22Rv1 (cell line): ENCODE measurements at regions not wholly inside any gene's neighbourhood (a gene's known extent, or its start where the extent isn't known, plus 50 kb on each side); places are given as distances from the start of the nearest gene placed in this dataset.
"Not testable (repeated sequence)": the region's sequence is repeated elsewhere in the genome, so short reads cannot be mapped to it uniquely, and the experiment has no call there.

Source experiments
- CTCF ChIP-seq: fragments of 450-650 bp; IDR thresholded peaks from 2 replicates; pipeline ENCODE4 v1.5.1; 2017; ENCODE audit warnings: mild to moderate bottlenecking
- ZFX ChIP-seq: fragments of 450-650 bp; IDR thresholded peaks from 2 replicates; pipeline ENCODE4 v1.6.1; 2017; ENCODE audit warnings: antibody characterized with exemption, borderline replicate concordance

GRCh38 chr7:66489065-66489464 is 139.6 kb upstream of the KCTD7 start:
- TF ChIP-seq CTCF, ZFX: not testable (repeated sequence)
